GM19043 (cell line): ENCODE measurements at regions not wholly inside any gene's neighbourhood (a gene's known extent, or its start where the extent isn't known, plus 50 kb on each side); places are given as distances from the start of the nearest gene placed in this dataset.

Source experiments
- ATAC-seq: cut with Tn5 transposase; IDR thresholded peaks from one replicate; pipeline ENCODE4 v1.9.1; 2021; ENCODE audit warnings: low read depth; ENCODE audit not compliant: unreplicated experiment

DNA sequence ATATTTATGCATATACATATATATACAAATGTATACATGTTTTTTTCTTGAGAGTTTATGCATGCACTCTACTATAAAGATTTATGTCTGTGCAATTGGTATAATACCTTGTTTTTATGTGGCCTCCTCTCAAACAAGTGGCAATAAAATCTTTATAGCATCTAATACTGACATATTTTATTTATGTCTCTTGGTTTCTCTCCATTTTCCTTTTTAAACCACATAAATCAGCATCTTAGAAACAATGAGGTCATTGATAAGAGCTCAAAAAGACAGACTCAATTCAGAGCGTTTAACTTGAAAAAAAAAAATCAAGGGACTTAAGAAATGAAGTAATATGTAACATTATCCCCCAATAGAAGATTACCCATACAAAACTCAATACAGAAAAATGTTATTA lies 1442.2 kb upstream of the ALCAM start:
- ATAC-seq = no peak

DNA sequence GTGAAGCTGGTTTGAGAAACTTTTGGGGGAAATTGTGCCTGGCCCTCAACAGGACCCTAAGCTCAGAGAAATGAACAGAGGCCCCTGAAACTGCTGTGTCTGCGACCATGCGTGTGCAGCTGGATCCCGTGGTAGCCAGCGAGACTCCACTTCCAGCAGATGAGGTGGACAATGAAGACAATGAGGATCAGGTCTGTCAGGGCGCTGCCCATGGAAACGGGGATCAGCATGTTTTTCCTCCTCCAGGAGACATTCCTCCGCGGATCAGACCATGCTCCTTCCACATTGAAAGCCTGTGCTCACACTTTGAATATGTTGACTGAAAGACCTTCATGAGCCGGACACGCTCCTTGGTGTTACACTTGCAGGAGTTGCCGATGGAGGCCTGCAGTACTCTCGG lies 1439.8 kb upstream of the ALCAM start:
- ATAC-seq = no peak

- ATAC-seq = no peak
These were observed 1438.8 kb upstream of the ALCAM start for GRCh38 chr3:103927896-103928295.

GRCh38 chr3:103937094-103937493 lies 1429.6 kb upstream of the ALCAM start:
- ATAC-seq = no peak

- no peak for ATAC-seq
These were observed 1419.6 kb upstream of the ALCAM start for GRCh38 chr3:103947062-103947461.

GRCh38 chr3:103949693-103950092 lies 1417.0 kb upstream of the ALCAM start:
- no peak for ATAC-seq

DNA sequence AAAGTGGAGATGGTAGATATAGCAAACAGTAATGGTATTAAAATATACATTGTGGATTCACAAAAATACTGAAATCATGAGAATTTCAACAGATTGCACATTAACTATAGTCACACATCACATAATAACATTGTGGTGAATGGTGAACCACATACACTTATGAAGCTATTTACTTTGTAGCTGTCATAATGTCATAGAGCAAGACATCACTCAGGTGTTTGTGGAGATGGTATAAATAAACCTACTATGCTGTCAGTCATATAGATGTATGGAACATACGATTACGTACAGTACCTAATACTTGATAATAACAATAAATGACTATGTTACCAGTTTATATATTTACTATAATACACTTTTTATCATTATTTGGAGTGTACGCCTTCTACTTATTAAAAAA lies 1416.0 kb upstream of the ALCAM start:
- no peak for ATAC-seq

- ATAC-seq = no peak
These were observed 1412.9 kb upstream of the ALCAM start for GRCh38 chr3:103953796-103954195.

DNA sequence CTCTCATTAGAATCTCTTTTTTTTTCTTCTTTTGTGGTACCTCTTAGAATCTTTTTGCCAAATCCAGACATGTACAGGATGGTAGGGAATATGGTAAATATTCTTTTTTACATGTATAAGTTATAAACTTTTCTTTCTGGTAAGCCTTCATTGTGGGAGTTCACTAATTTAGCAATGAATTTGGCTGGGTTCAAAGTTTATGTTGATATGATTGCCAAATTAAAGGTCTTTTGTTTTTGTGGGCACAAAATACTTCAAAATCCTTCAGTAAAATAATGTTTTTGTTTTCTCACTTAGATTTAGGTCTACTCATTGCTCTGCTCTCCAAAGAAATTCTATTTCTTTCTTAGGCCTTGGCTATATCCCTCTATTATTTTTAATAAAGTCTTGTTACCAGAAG lies 1405.9 kb upstream of the ALCAM start:
- ATAC-seq = no peak

GRCh38 chr3:103963599-103963998 lies 1403.1 kb upstream of the ALCAM start:
- no peak for ATAC-seq

- ATAC-seq = no peak
These were observed 1400.9 kb upstream of the ALCAM start for GRCh38 chr3:103965764-103966163.

DNA sequence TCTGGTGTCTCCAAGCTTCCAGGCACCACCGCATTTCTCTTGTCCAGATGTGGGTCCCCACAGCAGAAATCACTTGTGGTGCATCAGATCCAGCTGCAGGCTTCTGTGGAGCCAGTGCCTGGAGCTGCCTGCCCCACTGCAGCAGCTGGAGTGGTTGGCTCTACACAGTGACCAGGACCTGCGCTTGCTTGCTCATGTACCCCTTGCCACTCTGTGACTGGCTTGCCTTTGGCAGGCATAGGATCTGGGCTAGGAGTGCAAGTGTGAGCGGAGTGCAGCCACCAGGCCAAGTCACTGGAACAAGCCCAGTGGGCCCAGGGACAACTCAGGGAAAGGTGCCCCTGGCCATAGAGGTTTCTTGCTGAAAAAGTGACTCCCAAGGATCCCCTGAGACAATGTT lies 1400.0 kb upstream of the ALCAM start:
- ATAC-seq = no peak

- peak; percentile 53 for ATAC-seq
These were observed 1398.6 kb upstream of the ALCAM start for GRCh38 chr3:103968131-103968530.

DNA sequence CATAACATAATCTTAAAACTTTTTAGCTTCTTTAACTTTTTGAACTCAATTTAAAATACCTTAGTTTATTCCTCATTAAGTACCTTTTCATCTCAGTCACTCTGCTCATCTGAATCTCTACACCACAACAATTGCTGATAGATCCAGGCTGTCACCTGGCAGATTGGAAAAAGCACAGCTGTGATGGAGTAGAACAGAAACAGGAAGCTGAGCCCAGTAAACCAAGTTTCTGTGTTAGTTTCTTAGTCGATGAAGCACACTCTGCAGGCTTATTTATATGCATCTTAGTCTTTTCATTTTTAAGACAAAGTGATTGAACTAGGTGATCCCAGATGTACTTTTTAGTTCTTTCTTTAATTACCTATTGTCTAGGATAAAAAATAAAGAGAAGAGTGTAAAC lies 1398.0 kb upstream of the ALCAM start:
- peak; percentile 89 for ATAC-seq

- peak; percentile 88 for ATAC-seq
These were observed 1389.8 kb upstream of the ALCAM start for GRCh38 chr3:103976931-103977339.

GRCh38 chr3:103977417-103977816 lies 1389.3 kb upstream of the ALCAM start:
- peak; percentile 8 for ATAC-seq

- no peak for ATAC-seq
These were observed 1375.1 kb upstream of the ALCAM start for GRCh38 chr3:103991461-103992115.

DNA sequence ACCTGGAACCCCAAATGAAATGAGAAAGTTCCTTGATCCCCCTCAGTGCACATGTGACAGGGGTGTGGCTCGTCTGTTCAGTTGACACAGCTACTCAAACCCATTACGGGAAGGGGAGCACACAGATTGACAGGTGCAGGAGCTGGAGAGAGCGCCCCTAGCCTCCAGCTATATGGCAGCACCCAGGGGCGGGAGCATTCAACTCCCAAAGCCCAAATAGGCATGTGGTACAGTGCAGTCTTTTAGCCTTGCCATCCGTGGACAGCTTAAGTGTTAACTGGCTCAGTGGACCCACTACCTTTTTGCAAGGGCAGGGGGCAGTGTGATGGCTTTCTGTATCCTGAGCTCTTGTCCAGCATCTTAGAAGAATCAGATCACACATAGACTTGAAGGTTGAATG lies 1374.2 kb upstream of the ALCAM start:
- ATAC-seq = no peak

- ATAC-seq = no peak
These were observed 1361.8 kb upstream of the ALCAM start for GRCh38 chr3:104004956-104005355.

DNA sequence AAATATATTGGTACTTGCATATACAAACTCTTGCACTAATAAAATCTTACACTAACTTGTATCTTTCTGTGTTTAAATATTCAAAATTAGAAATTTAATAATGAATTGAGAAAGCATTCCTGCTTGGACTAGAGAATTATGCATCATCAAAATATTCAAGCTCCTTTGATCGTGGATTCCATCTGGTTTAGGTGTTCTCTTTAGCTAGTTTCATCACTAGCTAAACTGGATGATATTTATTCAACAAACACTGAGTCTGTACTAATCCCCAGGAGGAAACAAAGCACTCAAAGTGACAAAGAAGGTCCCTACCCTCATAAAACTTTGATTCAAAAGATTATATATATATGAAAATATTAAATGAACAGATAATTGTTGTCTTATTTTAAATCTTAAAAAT lies 1360.9 kb upstream of the ALCAM start:
- no peak for ATAC-seq

- no peak for ATAC-seq
These were observed 1348.2 kb upstream of the ALCAM start for GRCh38 chr3:104018541-104018940.

- ATAC-seq = no peak
These were observed 1335.1 kb upstream of the ALCAM start for GRCh38 chr3:104031598-104031997.

- no peak for ATAC-seq
These were observed 1334.4 kb upstream of the ALCAM start for GRCh38 chr3:104032283-104032682.
